Frontal cortex (tissue), 3 donors: ENCODE measurements at regions not wholly inside any gene's neighbourhood (a gene's known extent, or its start where the extent isn't known, plus 50 kb on each side); places are given as distances from the start of the nearest gene placed in this dataset.

Experiments
- DNase-seq, 2 donors: peaks; one replicate each; pipeline ENCODE4 v3.0.0; 2012; ENCODE audit warnings: low spot score in 2 of 2
- FAIRE-seq: peaks from 2 replicates; lab custom pipeline; 2012; peaks lifted over from hg19 to GRCh38; lab: Jason Lieb, UNC
- donor health status: control.
- donor health status: control.
- donor health status: control.

GRCh38 chr7:136677471-136678365 lies 190.7 kb upstream of the CHRM2 start:
- no peak for DNase-seq
- FAIRE-seq: no peak

DNA sequence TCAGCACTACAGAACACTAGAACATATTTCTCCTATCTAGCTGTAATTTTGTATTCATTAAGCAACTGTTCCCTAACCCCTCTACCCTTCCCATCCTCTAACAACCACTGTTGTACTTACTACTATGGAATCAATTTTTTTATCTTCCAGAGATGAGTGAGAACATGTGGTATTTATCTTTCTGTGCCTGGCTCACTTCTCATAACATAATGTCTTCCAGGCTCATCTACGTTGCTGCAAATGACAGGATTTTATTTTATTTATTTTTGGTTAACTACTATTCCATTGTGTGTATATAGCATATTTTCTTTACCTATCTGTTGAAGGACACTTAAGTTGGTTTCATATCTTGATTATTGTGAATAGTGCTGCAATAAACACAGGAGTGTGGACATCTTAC lies 200.9 kb upstream of the CHRM2 start:
- DNase-seq (no peak), FAIRE-seq (no peak)

- FAIRE-seq: no peak
- no peak for DNase-seq
These were observed 202.5 kb upstream of the CHRM2 start for GRCh38 chr7:136665878-136666509.

- FAIRE-seq: no peak
These were observed 203.9 kb upstream of the CHRM2 start for GRCh38 chr7:136664537-136664936.

GRCh38 chr7:136657482-136657921 lies 210.9 kb upstream of the CHRM2 start:
- DNase-seq (no peak), FAIRE-seq (no peak)

More at GRCh38 chr7:136664537-136664936, 203.9 kb upstream of the CHRM2 start:
- no peak for DNase-seq

DNA sequence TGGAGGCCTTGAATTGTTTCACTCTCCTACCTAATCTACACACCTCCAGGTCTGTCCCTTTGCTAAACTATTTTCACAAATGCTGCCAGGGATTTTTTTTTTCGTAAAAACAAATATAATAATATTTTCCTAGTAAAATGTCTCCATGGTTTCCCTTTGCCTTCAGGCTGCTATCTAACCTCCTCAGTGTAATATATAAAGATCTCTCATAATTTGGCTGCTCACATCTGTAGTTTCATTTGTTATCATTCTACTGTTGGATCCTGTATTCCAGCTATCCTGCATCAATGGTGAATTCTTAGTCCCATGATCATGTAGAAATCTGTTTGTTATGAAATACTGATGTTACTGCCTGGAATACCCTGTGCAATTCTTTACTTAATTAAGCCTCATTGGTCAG lies 211.9 kb upstream of the CHRM2 start:
- no peak for DNase-seq
- FAIRE-seq: no peak

GRCh38 chr7:136655414-136655813 lies 213.0 kb upstream of the CHRM2 start:
- no peak for DNase-seq
- FAIRE-seq: no peak

- DNase-seq (no peak), FAIRE-seq (no peak)
These were observed 214.0 kb upstream of the CHRM2 start for GRCh38 chr7:136654406-136654805.

DNA sequence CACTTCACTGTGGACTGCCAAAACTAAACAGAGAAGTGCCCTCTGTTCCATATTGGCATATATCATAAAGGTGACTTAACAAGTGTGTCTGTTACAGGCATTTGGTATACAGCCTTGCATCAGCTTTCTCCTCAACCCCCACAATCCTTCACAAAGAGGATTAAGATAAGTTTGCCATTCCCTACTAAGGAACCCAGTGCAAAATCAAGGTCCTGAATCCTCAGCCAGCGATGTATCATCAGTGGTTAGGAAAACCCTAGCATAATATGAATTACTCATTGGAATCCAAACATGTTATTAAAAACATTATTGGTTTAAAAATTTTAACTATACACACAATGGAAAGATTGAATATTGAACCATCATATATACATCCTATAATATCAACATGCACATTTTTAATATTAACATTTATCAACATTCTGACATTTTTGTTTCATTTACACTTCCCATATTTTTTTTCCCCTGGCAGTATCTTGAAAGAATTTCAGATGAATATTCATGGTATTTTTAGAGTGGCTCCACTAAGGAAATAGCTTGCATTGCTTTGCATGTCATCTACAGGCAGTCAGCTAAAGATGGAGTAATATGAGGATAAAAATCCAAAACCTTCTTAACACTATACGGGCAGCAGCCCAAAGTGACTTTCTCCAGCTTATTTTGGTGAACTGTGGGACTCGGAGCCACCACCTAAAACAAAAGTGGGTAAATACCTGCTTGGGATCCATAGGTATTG lies 215.6 kb upstream of the CHRM2 start:
- FAIRE-seq (no peak), DNase-seq (no peak)

- FAIRE-seq: no peak
These were observed 227.5 kb upstream of the CHRM2 start for GRCh38 chr7:136640977-136641376.

GRCh38 chr7:136637813-136638212 lies 230.6 kb upstream of the CHRM2 start:
- no peak for FAIRE-seq
- no peak for DNase-seq

More at GRCh38 chr7:136640977-136641376, 227.5 kb upstream of the CHRM2 start:
- DNase-seq: no peak

DNA sequence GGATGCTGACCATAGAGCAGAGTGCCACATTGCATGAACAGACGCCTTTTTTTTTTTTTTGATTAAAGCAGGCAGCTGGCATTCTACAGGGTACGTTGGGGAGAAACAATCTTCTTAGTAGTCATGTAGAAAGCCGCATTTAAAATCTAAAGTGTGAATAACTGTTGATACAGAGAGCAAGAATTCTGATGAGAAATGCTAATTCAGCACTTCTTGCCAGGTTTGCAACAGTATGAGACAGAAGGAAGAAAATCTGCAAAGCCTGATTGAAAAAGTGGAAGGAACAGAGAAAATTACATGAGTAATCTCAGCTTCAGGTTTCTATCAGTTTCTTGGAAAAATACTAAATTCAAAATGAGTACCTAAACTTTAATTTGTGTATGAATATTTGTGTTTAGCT lies 232.7 kb upstream of the CHRM2 start:
- DNase-seq: no peak
- no peak for FAIRE-seq

DNA sequence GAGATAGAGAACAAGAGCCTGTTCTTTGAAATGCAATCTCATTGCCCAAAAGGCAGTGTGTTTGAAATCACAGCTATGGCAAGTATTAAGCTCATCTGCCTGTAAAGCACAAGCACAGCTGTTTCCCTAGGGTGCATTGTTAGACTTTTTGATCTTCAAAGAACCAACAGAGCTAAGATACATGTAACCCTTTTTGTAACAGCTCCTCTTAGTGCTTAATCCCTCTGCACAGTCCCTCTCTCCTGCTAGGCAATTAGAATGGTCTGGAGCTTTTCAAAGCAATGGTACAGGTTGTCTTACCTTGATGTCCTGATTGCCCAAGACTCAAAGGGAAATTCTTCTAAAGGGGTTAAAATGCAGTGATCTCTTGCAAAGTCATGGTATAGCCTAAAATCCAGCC lies 249.6 kb upstream of the CHRM2 start:
- FAIRE-seq: no peak
- DNase-seq: no peak

- DNase-seq (no peak), FAIRE-seq (no peak)
These were observed 251.3 kb upstream of the CHRM2 start for GRCh38 chr7:136617176-136617575.

DNA sequence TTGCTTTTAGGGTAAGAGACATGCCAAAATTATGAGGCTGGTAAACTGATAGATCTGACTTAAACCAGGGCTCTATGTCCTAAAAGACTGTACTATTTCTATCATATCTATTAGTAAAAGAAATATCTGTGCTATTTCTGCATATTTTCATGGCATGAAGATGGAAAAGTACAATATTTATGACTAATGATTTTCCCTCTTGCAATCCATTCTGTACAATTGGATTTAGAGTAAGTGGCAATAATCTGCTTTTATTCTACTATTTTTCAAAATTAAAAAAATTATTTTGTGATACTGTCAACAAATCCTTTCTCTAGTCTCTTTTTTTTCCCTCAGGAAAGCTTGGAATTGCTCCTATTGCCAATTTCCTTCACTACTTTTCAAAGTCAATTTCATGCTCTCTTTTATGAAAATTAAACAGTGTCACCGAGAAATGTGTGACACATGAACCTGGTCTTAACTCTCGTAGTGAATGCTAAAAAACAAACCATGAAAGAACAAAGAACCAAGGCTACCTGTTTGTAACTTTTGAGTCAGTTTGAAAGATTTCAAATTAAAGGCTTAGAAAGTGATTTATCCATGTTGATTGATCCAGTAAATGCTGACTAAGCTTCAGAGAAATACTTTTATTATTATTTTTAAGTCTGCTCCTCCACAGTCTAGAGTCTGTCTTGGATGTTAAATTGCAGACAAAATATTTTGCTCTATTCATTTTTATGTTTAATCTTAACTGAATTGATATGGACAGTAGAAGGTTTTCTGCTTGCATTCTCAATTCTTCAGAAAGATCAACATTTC lies 262.7 kb upstream of the CHRM2 start:
- DNase-seq (no peak), FAIRE-seq (no peak)

- DNase-seq: no peak
- FAIRE-seq: no peak
These were observed 266.7 kb upstream of the CHRM2 start for GRCh38 chr7:136601772-136602171.

- DNase-seq (no peak), FAIRE-seq (no peak)
These were observed 268.0 kb upstream of the CHRM2 start for GRCh38 chr7:136600475-136600874.

- FAIRE-seq (no peak), DNase-seq (no peak)
These were observed 273.7 kb upstream of the CHRM2 start for GRCh38 chr7:136594739-136595144.

DNA sequence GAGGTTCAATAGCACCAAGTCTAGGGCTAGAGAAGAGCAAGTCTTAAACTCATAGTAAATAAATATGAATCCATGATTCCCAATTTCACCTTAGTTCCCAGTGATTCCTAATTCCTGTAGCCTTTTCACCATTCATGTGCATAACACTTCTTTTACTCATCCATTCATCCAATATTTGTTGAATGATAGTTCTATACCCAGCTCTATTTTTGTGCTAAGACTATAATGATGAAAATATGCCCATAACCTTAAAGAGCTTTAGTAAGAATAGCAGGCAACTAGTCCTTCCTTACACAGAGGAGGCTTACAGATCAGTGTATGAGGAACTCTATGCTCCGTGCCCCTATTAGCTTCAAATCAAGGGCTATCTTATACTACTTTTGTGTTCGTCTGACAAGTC lies 280.2 kb upstream of the CHRM2 start:
- FAIRE-seq: no peak

More for the DNA sequence above, 280.2 kb upstream of the CHRM2 start:
- DNase-seq: no peak
